Gastroesophageal sphincter (tissue), 4 donors: ENCODE measurements at regions not wholly inside any gene's neighbourhood (a gene's known extent, or its start where the extent isn't known, plus 50 kb on each side); places are given as distances from the start of the nearest gene placed in this dataset.

Experiments
- ATAC-seq: fragments of 150-250 bp; one replicate; pipeline ENCODE4 v1.9.1; 2016; ENCODE audit warnings: mild to moderate bottlenecking, moderate library complexity
- H3K27ac ChIP-seq, 4 donors: fragments of 200-600 bp; sonication (generic) in 3 of 4; 1 replicate in 3 of 4; 2 replicates in 1 of 4; pipeline ENCODE4 v1.5.1; 2016 to 2019
- H3K27me3 ChIP-seq: fragments of 200-600 bp; sonication (generic); one replicate; pipeline ENCODE4 v1.5.1; 2019
- H3K36me3 ChIP-seq, 2 donors: fragments of 200-600 bp; sonication (generic); one replicate each; pipeline ENCODE4 v1.5.1; 2019; ENCODE audit warnings: control low read depth in 1 of 2
- H3K4me1 ChIP-seq, 3 donors: fragments of 200-600 bp; sonication (generic); 1 replicate in 2 of 3; 2 replicates in 1 of 3; pipeline ENCODE4 v1.5.1; 2016 to 2019; ENCODE audit warnings: control low read depth in 2 of 3
- H3K4me3 ChIP-seq, 2 donors: fragments of 200-600 bp; sonication (generic); one replicate each; pipeline ENCODE4 v1.5.1; 2019; ENCODE audit warnings: mild to moderate bottlenecking in 1 of 2, moderate library complexity in 1 of 2
- H3K9me3 ChIP-seq, 3 donors: fragments of 200-600 bp; sonication (generic); one replicate each; pipeline ENCODE4 v1.5.1; 2017 to 2019; ENCODE audit warnings: control low read depth in 2 of 3
- EP300 ChIP-seq: sonication (generic); formaldehyde crosslinking; IDR thresholded peaks from one replicate; pipeline ENCODE4 v1.6.1; 2017; ENCODE audit warnings: antibody characterized with exemption, mild to moderate bottlenecking
- POLR2A ChIP-seq, 2 donors: fragments of 450-650 bp; IDR thresholded peaks; one replicate each; pipeline ENCODE4 v1.6.1; 2017; ENCODE audit warnings: antibody characterized with exemption in 2 of 2, mild to moderate bottlenecking in 2 of 2, moderate library complexity in 1 of 2
- POLR2AphosphoS5 ChIP-seq: sonication (generic); formaldehyde crosslinking; IDR thresholded peaks from one replicate; pipeline ENCODE4 v1.6.1; 2017; ENCODE audit warnings: antibody characterized with exemption
- WGBS, 2 donors: methylation state at CpG; one replicate each; pipeline ENCODE4 v1.1.5; 2018; ENCODE audit warnings: low coverage in 1 of 2; 5-methylcytosine and 5-hydroxymethylcytosine counted together
- TF ChIP-seq, protein P1 (sequence below), 4 experiments: fragments of 200-600 bp in 2 of 4; fragments of 450-650 bp in 2 of 4; sonication (generic) in 1 of 4; IDR thresholded peaks; one replicate each; pipeline ENCODE4 v1.5.1; 2017 to 2019; ENCODE audit warnings: antibody characterized with exemption in 4 of 4, mild to moderate bottlenecking in 2 of 4, moderate library complexity in 2 of 4

DNA sequence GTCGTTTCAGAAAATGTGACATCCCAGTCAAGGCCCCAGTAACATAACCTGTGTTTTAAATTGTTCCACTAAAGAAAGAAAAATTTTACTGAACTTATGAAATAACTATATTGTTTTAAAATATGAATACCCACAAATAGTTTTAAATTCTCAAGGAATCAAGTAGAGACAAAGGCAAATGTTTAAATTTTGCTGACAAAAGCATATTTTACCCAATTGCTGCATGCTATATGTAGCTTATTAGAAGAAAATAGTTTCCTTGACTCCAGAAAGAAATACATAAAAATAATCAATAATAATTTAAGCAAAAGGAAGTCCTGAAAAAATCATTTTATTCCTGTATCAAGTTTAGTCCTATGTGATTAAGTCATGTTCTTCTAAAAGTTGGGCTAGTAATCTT, 481.3 kb upstream of the ADGRL3 start:
- Histone ChIP-seq H3K27ac (no peak overlapping the region), H3K9me3 (no peaks in the 10 kb centered on the region), H3K4me1 (no peaks in the 10 kb centered on the region), H3K36me3 (no peaks in the 10 kb centered on the region), H3K27me3 (no peaks in the 10 kb centered on the region), H3K4me3 (no peak overlapping the region)
- ATAC-seq = no peak
- 33 to 75% methylated on average over 1 of the region's 1 CpG for WGBS, 2 donors
- no peak for TF ChIP-seq POLR2AphosphoS5
- no peak for TF ChIP-seq POLR2A (IDR thresholded peaks at IDR 0.05)
- TF ChIP-seq EP300 = no peak
- TF ChIP-seq, protein P1, sequence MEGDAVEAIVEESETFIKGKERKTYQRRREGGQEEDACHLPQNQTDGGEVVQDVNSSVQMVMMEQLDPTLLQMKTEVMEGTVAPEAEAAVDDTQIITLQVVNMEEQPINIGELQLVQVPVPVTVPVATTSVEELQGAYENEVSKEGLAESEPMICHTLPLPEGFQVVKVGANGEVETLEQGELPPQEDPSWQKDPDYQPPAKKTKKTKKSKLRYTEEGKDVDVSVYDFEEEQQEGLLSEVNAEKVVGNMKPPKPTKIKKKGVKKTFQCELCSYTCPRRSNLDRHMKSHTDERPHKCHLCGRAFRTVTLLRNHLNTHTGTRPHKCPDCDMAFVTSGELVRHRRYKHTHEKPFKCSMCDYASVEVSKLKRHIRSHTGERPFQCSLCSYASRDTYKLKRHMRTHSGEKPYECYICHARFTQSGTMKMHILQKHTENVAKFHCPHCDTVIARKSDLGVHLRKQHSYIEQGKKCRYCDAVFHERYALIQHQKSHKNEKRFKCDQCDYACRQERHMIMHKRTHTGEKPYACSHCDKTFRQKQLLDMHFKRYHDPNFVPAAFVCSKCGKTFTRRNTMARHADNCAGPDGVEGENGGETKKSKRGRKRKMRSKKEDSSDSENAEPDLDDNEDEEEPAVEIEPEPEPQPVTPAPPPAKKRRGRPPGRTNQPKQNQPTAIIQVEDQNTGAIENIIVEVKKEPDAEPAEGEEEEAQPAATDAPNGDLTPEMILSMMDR (IDR thresholded peaks at IDR 0.05) = no peak

GRCh38 chr4:60721685-60722084, 478.4 kb upstream of the ADGRL3 start:
- no peak for ATAC-seq
- Histone ChIP-seq H3K4me1 (no peaks in the 10 kb centered on the region), H3K9me3 (no peaks in the 10 kb centered on the region), H3K36me3 (no peaks in the 10 kb centered on the region), H3K27me3 (no peaks in the 10 kb centered on the region), H3K27ac (no peak overlapping the region), H3K4me3 (no peak overlapping the region)
- WGBS, 2 donors = 0 to 17% methylated on average over 1 of the region's 1 CpG
- TF ChIP-seq POLR2AphosphoS5 (no peak), EP300 (no peak)
- TF ChIP-seq, protein P1 (IDR thresholded peaks at IDR 0.05) = no peak

GRCh38 chr4:60723796-60724195, 476.3 kb upstream of the ADGRL3 start:
- 85 to 92% methylated on average over 2 to 3 of the region's 3 CpGs for WGBS, 2 donors
- TF ChIP-seq POLR2A (IDR thresholded peaks at IDR 0.05) = no peak
- no peak for TF ChIP-seq EP300
- TF ChIP-seq, protein P1 (IDR thresholded peaks at IDR 0.05) = no peak
- no peak for TF ChIP-seq POLR2AphosphoS5
- Histone ChIP-seq H3K27me3 (no peaks in the 10 kb centered on the region), H3K36me3 (no peaks in the 10 kb centered on the region), H3K9me3 (no peaks in the 10 kb centered on the region), H3K4me1 (no peaks in the 10 kb centered on the region), H3K4me3 (no peak overlapping the region), H3K27ac (no peak overlapping the region)
- no peak for ATAC-seq

DNA sequence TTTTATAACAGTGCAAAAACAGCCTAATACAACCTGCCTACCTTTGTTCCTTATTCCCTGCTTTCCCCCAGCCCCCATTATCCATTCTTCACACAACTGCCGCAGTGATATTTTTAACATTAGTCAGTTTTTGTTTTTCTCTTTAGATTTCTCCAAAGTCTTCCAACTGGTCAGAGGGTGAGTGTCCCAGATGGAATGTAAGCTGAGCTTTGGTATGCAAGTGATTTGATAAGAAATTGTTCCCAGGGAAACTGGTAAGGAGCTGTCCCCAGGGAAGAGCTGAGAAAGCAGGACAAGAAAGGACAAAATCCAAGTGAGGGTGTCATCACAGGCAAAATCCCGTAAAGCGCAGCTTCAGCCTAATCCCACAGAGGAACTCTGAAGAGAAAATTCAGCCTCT, 475.5 kb upstream of the ADGRL3 start:
- Histone ChIP-seq H3K27ac (no peak overlapping the region), H3K4me3 (no peak overlapping the region), H3K4me1 (no peaks in the 10 kb centered on the region), H3K9me3 (no peaks in the 10 kb centered on the region), H3K36me3 (no peaks in the 10 kb centered on the region), H3K27me3 (no peaks in the 10 kb centered on the region)
- WGBS, 2 donors = 49 to 74% methylated on average over 3 of the region's 3 CpGs
- ATAC-seq = no peak
- TF ChIP-seq POLR2AphosphoS5 (no peak), EP300 (no peak), POLR2A (IDR thresholded peaks at IDR 0.05) (no peak)
- TF ChIP-seq, protein P1 (IDR thresholded peaks at IDR 0.05) = no peak

GRCh38 chr4:60726779-60727178, 473.3 kb upstream of the ADGRL3 start:
- Histone ChIP-seq H3K4me1 (no peaks in the 10 kb centered on the region), H3K27ac (no peak overlapping the region), H3K27me3 (no peaks in the 10 kb centered on the region), H3K36me3 (no peaks in the 10 kb centered on the region), H3K4me3 (no peak overlapping the region), H3K9me3 (no peaks in the 10 kb centered on the region)
- no peak for ATAC-seq
- TF ChIP-seq POLR2A (IDR thresholded peaks at IDR 0.05) (no peak), EP300 (no peak), POLR2AphosphoS5 (no peak)
- TF ChIP-seq, protein P1 (IDR thresholded peaks at IDR 0.05) = no peak
